ENCODE measurements at regions not wholly inside any gene's neighbourhood (a gene's known extent, or its start where the extent isn't known, plus 50 kb on each side); places are given as distances from the start of the nearest gene placed in this dataset.

GRCh38 chr3:169029674-169030285 lies 633.7 kb downstream of the MECOM start:
- H3K9me3 ChIP-seq = no peaks in the 10 kb centered on the region
- DNase-seq = no peak
- WGBS, 2 donors = 95% methylated on average over 3 of the region's 3 CpGs
- no peaks in the 10 kb centered on the region for H3K36me3 ChIP-seq
- H3K27ac ChIP-seq = no peak overlapping the region
- TF ChIP-seq CTCF (IDR thresholded peaks at IDR 0.05) = no peak
- TF ChIP-seq POLR2AphosphoS5 (IDR thresholded peaks at IDR 0.05) = no peak
- TF ChIP-seq EP300 (IDR thresholded peaks at IDR 0.05) = no peak
- no peak for TF ChIP-seq POLR2A (IDR thresholded peaks at IDR 0.05)
- H3K27me3 ChIP-seq = no peaks in the 10 kb centered on the region
- ATAC-seq (ENCODE audit: low FRiP score in 2 of 2) = no peak
- H3K4me1 ChIP-seq = no peaks in the 10 kb centered on the region
- H3K4me3 ChIP-seq = no peak overlapping the region

- Histone ChIP-seq H3K4me3 (no peak overlapping the region), H3K36me3 (no peaks in the 10 kb centered on the region), H3K27ac (no peak overlapping the region), H3K9me3 (no peaks in the 10 kb centered on the region), H3K4me1 (no peaks in the 10 kb centered on the region), H3K27me3 (no peaks in the 10 kb centered on the region)
- WGBS, 2 donors = 81 to 83% methylated on average over 5 of the region's 5 CpGs
- TF ChIP-seq EP300 (IDR thresholded peaks at IDR 0.05) (no peak), POLR2A (IDR thresholded peaks at IDR 0.05) (no peak), POLR2AphosphoS5 (IDR thresholded peaks at IDR 0.05) (no peak), CTCF (IDR thresholded peaks at IDR 0.05) (no peak)
- ATAC-seq (ENCODE audit: low FRiP score in 2 of 2) (no peak), DNase-seq (no peak)
Observed at GRCh38 chr3:169028716-169029115, 634.8 kb downstream of the MECOM start.

GRCh38 chr3:169026543-169027182 lies 636.8 kb downstream of the MECOM start:
- TF ChIP-seq POLR2AphosphoS5 (IDR thresholded peaks at IDR 0.05) (no peak), EP300 (IDR thresholded peaks at IDR 0.05) (no peak), POLR2A (IDR thresholded peaks at IDR 0.05) (no peak), CTCF (IDR thresholded peaks at IDR 0.05) (no peak)
- no peaks in the 10 kb centered on the region for H3K27me3 ChIP-seq
- no peaks in the 10 kb centered on the region for H3K4me1 ChIP-seq
- H3K27ac ChIP-seq = no peak overlapping the region
- no peaks in the 10 kb centered on the region for H3K36me3 ChIP-seq
- 64 to 66% methylated on average over 5 of the region's 5 CpGs for WGBS, 2 donors
- H3K9me3 ChIP-seq = no peaks in the 10 kb centered on the region
- no peak for ATAC-seq (ENCODE audit: low FRiP score in 2 of 2)
- H3K4me3 ChIP-seq = no peak overlapping the region
- no peak for DNase-seq

- DNase-seq (no peak), ATAC-seq (ENCODE audit: low FRiP score in 2 of 2) (no peak)
- no peaks in the 10 kb centered on the region for H3K27me3 ChIP-seq
- H3K36me3 ChIP-seq = no peaks in the 10 kb centered on the region
- no peak overlapping the region for H3K27ac ChIP-seq
- TF ChIP-seq CTCF (IDR thresholded peaks at IDR 0.05) (no peak), POLR2AphosphoS5 (IDR thresholded peaks at IDR 0.05) (no peak), POLR2A (IDR thresholded peaks at IDR 0.05) (no peak), EP300 (IDR thresholded peaks at IDR 0.05) (no peak)
- no peak overlapping the region for H3K4me3 ChIP-seq
- 88 to 95% methylated on average over 1 of the region's 1 CpG for WGBS, 2 donors
- no peaks in the 10 kb centered on the region for H3K4me1 ChIP-seq
- H3K9me3 ChIP-seq = no peaks in the 10 kb centered on the region
Observed at GRCh38 chr3:169022457-169022856, 641.1 kb downstream of the MECOM start.

DNA sequence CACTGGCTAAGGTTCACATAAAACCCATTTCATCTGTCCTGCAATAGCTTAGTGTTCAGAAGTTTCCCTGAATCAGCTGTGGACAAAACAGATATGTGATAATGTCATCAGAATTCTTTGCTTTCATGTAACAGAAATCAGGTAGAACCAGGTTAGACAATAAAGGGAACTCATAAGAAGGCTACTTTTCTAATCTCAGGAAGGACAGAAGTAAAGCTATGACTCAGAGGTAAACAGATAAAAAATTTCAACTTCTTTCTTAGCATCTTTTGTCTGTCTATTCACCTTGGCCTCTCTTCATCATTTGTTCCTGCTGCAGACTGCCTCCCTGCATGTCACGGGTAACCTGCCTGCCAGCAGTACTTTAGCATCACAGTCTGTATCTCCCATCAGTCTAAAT lies 643.1 kb downstream of the MECOM start:
- Histone ChIP-seq H3K4me1 (no peaks in the 10 kb centered on the region), H3K36me3 (no peaks in the 10 kb centered on the region), H3K27me3 (no peaks in the 10 kb centered on the region), H3K9me3 (no peaks in the 10 kb centered on the region), H3K27ac (no peak overlapping the region), H3K4me3 (no peak overlapping the region)
- ATAC-seq (ENCODE audit: low FRiP score in 2 of 2) (no peak), DNase-seq (no peak)
- TF ChIP-seq CTCF (IDR thresholded peaks at IDR 0.05) = no peak
- no peak for TF ChIP-seq EP300 (IDR thresholded peaks at IDR 0.05)
- TF ChIP-seq POLR2AphosphoS5 (IDR thresholded peaks at IDR 0.05) = no peak
- TF ChIP-seq POLR2A (IDR thresholded peaks at IDR 0.05) = no peak
- WGBS, 2 donors = 81 to 89% methylated on average over 1 of the region's 1 CpG

Measured in upper lobe of left lung (tissue), 6 donors.